H1 (cell line): ENCODE measurements at regions not wholly inside any gene's neighbourhood (a gene's known extent, or its start where the extent isn't known, plus 50 kb on each side); places are given as distances from the start of the nearest gene placed in this dataset.

ENCODE experiments used
- CTCF ChIA-PET: fragments of 300-600 bp; sonication (Branson Sonifier 250); formaldehyde crosslinking; loops from one replicate; lab custom pipeline; 2021; ENCODE audit not compliant: partially characterized antibody; lab: Charles Lee
- POLR2A ChIA-PET: fragments of 300-600 bp; sonication (Branson Sonifier 250); formaldehyde crosslinking; loops from one replicate; lab custom pipeline; 2021; ENCODE audit warnings: inconsistent platforms; ENCODE audit not compliant: partially characterized antibody; lab: Charles Lee
- DNase-seq, 2 experiments: peaks; one replicate each; pipeline versions ENCODE4 v3.0.0 to v3.0.0-alpha.2; 2010 to 2022; ENCODE audit warnings: low spot score in 2 of 2, low read depth in 1 of 2, mixed read lengths in 1 of 2
- FAIRE-seq: peaks from 2 replicates; lab custom pipeline; 2011; peaks lifted over from hg19 to GRCh38; lab: Jason Lieb, UNC
- H2AFZ ChIP-seq: 2 replicates; pipeline ENCODE4 v1.8.1; 2012; ENCODE audit warnings: low read length, inconsistent platforms
- H2AK5ac ChIP-seq: 2 replicates; pipeline ENCODE4 v1.6.1; 2013; ENCODE audit warnings: low read depth, low read length
- H2BK120ac ChIP-seq: replicated peaks from 2 replicates; pipeline ENCODE3; 2013; ENCODE audit warnings: low read depth, low read length, inconsistent platforms
- H2BK12ac ChIP-seq: 2 replicates; pipeline ENCODE4 v1.6.1; 2013; ENCODE audit warnings: low read depth, low read length
- H2BK15ac ChIP-seq: 2 replicates; pipeline ENCODE4 v1.6.1; 2013; ENCODE audit warnings: low read length
- H2BK20ac ChIP-seq: 2 replicates; pipeline ENCODE4 v1.6.1; 2013; ENCODE audit warnings: low read length
- H2BK5ac ChIP-seq: 2 replicates; pipeline ENCODE4 v1.6.1; 2013; ENCODE audit warnings: low read depth, low read length
- H3K14ac ChIP-seq: 2 replicates; pipeline ENCODE4 v1.6.1; 2013; ENCODE audit warnings: inconsistent platforms; ENCODE audit not compliant: insufficient read length
- H3K18ac ChIP-seq: 2 replicates; pipeline ENCODE4 v1.6.1; 2013; ENCODE audit warnings: low read length; ENCODE audit errors: extremely low read depth
- H3K23ac ChIP-seq: 2 replicates; pipeline ENCODE4 v1.6.1; 2013; ENCODE audit warnings: inconsistent platforms; ENCODE audit not compliant: insufficient read length
- H3K23me2 ChIP-seq: 2 replicates; pipeline ENCODE4 v1.6.1; 2013; ENCODE audit warnings: low read depth, low read length
- H3K27ac ChIP-seq: 2 replicates; pipeline ENCODE4 v1.6.1; 2011; ENCODE audit warnings: low read depth, low read length, inconsistent platforms
- H3K27me3 ChIP-seq, 4 experiments: replicated peaks in 1 of 4; 1 replicate in 1 of 4; 2 replicates in 3 of 4; pipeline versions ENCODE4 v1.6.1 to v1.8.1; 2011 to 2013; ENCODE audit warnings: low read length in 3 of 4, mild to moderate bottlenecking in 3 of 4, inconsistent platforms in 2 of 4, mixed read lengths in 2 of 4, moderate library complexity in 1 of 4; ENCODE audit not compliant: control insufficient read depth in 3 of 4, insufficient read depth in 3 of 4; ENCODE audit errors: extremely low read depth in 1 of 4
- H3K36me3 ChIP-seq, 4 experiments: 2 replicates each; pipeline versions ENCODE4 v1.6.1 to v1.8.1; 2011 to 2013; ENCODE audit warnings: mild to moderate bottlenecking in 4 of 4, low read length in 3 of 4, moderate library complexity in 2 of 4, control low read depth in 1 of 4, inconsistent platforms in 1 of 4; ENCODE audit not compliant: insufficient read depth in 4 of 4, control insufficient read depth in 2 of 4
- H3K4ac ChIP-seq: replicated peaks from 2 replicates; pipeline ENCODE3; 2013; ENCODE audit warnings: low read length, low read depth, mixed read lengths, inconsistent platforms; ENCODE audit not compliant: insufficient read length
- H3K4me1 ChIP-seq, 4 experiments: replicated peaks in 1 of 4; 1 replicate in 1 of 4; 2 replicates in 3 of 4; pipeline versions ENCODE4 v1.6.1 to v1.8.1; 2011 to 2013; ENCODE audit warnings: low read length in 3 of 4, inconsistent platforms in 2 of 4, mixed read lengths in 1 of 4; ENCODE audit not compliant: insufficient read depth in 4 of 4, control insufficient read depth in 3 of 4
- H3K4me2 ChIP-seq, 2 experiments: 2 replicates each; pipeline versions ENCODE4 v1.6.1 to v1.8.1; 2011 to 2013; ENCODE audit warnings: low read depth in 2 of 2, low read length in 2 of 2, control low read depth in 1 of 2, inconsistent platforms in 1 of 2, mild to moderate bottlenecking in 1 of 2; ENCODE audit not compliant: insufficient read depth in 1 of 2
- H3K4me3 ChIP-seq, 4 experiments: fragments of 200-600, 300-600 bp in 1 of 4; sonication (generic), shearing (Covaris generic), sonication (Bioruptor Twin) in 1 of 4; 2 replicates each; pipeline versions ENCODE4 v1.5.1 to v1.8.1; 2011 to 2016; ENCODE audit warnings: low read length in 4 of 4, low read depth in 3 of 4, control low read depth in 2 of 4, inconsistent platforms in 2 of 4, mild to moderate bottlenecking in 2 of 4, mixed read lengths in 1 of 4, moderate library complexity in 1 of 4; ENCODE audit not compliant: insufficient read depth in 2 of 4; ENCODE audit errors: extremely low read depth in 1 of 4
- H3K56ac ChIP-seq: replicated peaks from 2 replicates; pipeline ENCODE3; 2013; ENCODE audit warnings: low read depth, mild to moderate bottlenecking, mixed read lengths, low read length, inconsistent platforms; ENCODE audit not compliant: insufficient read length
- H3K79me1 ChIP-seq: 2 replicates; pipeline ENCODE4 v1.6.1; 2013; ENCODE audit warnings: low read depth, low read length, control low read depth
- H3K79me2 ChIP-seq, 2 experiments: 2 replicates each; pipeline versions ENCODE4 v1.6.1 to v1.8.1; 2012 to 2013; ENCODE audit warnings: low read length in 2 of 2, mild to moderate bottlenecking in 2 of 2, inconsistent platforms in 1 of 2; ENCODE audit not compliant: insufficient read depth in 2 of 2, control insufficient read depth in 1 of 2
- H3K9ac ChIP-seq, 4 experiments: replicated peaks in 1 of 4; 1 replicate in 1 of 4; 2 replicates in 3 of 4; pipeline versions ENCODE4 v1.6.1 to v1.8.1; 2011 to 2013; ENCODE audit warnings: low read depth in 3 of 4, low read length in 3 of 4, control low read depth in 2 of 4, mild to moderate bottlenecking in 2 of 4, moderate library complexity in 2 of 4, inconsistent platforms in 1 of 4; ENCODE audit errors: extremely low read depth in 1 of 4
- H3K9me3 ChIP-seq, 2 experiments: 2 replicates each; pipeline versions ENCODE4 v1.6.1 to v1.8.1; 2012 to 2013; ENCODE audit warnings: mild to moderate bottlenecking in 2 of 2, moderate library complexity in 2 of 2, control low read depth in 1 of 2, inconsistent platforms in 1 of 2, low read depth in 1 of 2, low read length in 1 of 2, mixed read lengths in 1 of 2; ENCODE audit not compliant: insufficient read depth in 2 of 2
- H4K20me1 ChIP-seq, 2 experiments: replicated peaks in 1 of 2; 2 replicates each; pipeline versions ENCODE3 to v1.8.1; 2011 to 2013; ENCODE audit warnings: inconsistent platforms in 2 of 2, low read length in 2 of 2, mild to moderate bottlenecking in 1 of 2; ENCODE audit not compliant: insufficient read depth in 2 of 2, control insufficient read depth in 1 of 2
- H4K5ac ChIP-seq: 2 replicates; pipeline ENCODE4 v1.6.1; 2013; ENCODE audit warnings: low read length, low read depth, mixed read lengths, inconsistent platforms; ENCODE audit not compliant: insufficient read length
- H4K8ac ChIP-seq: 2 replicates; pipeline ENCODE4 v1.8.0; 2013; ENCODE audit warnings: mild to moderate bottlenecking, moderate library complexity, low read length, inconsistent platforms; ENCODE audit not compliant: insufficient read depth; ENCODE audit errors: extremely low read depth
- H4K91ac ChIP-seq: replicated peaks from 2 replicates; pipeline ENCODE3; 2013; ENCODE audit warnings: low read length, mixed read lengths, inconsistent platforms; ENCODE audit not compliant: insufficient read length
- BCL11A ChIP-seq, 2 experiments: IDR thresholded peaks; one replicate each; pipeline ENCODE4 v1.6.1; 2011; ENCODE audit warnings: low read depth in 2 of 2, low read length in 2 of 2, mild to moderate bottlenecking in 2 of 2
- BRCA1 ChIP-seq: IDR thresholded peaks from 2 replicates; pipeline ENCODE4 v1.6.1; 2012; ENCODE audit warnings: low read depth, low read length, improper control_type of control experiment
- CREB1 ChIP-seq: IDR thresholded peaks from 2 replicates; pipeline ENCODE4 v1.6.1; 2012; ENCODE audit warnings: inconsistent platforms
- CTBP2 ChIP-seq: IDR thresholded peaks from 2 replicates; pipeline ENCODE4 v1.7.0; 2011; ENCODE audit warnings: borderline replicate concordance, mild to moderate bottlenecking, moderate library complexity, mixed read lengths, low read length; ENCODE audit not compliant: insufficient read depth, insufficient read length
- EP300 ChIP-seq, 2 experiments: IDR thresholded peaks; 1 replicate in 1 of 2; 2 replicates in 1 of 2; pipeline ENCODE4 v1.6.1; 2011 to 2012; ENCODE audit warnings: low read depth in 2 of 2, low read length in 2 of 2, mild to moderate bottlenecking in 2 of 2, borderline replicate concordance in 1 of 2, inconsistent platforms in 1 of 2, moderate library complexity in 1 of 2
- HDAC2 ChIP-seq, 2 experiments: fragments of 300-600 bp in 1 of 2; sonication (generic) in 1 of 2; IDR thresholded peaks; 2 replicates each; pipeline ENCODE4 v1.6.1; 2011 to 2012; ENCODE audit warnings: low read depth in 2 of 2, low read length in 2 of 2, mild to moderate bottlenecking in 2 of 2, moderate library complexity in 2 of 2, borderline replicate concordance in 1 of 2, inconsistent platforms in 1 of 2
- RAD21 ChIP-seq, 2 experiments: IDR thresholded peaks in 1 of 2; conservative IDR thresholded peaks in 1 of 2; 2 replicates each; pipeline ENCODE4 v1.6.1; 2011; ENCODE audit warnings: low read depth in 2 of 2, low read length in 2 of 2, improper control_type of control experiment in 1 of 2, inconsistent platforms in 1 of 2, mild to moderate bottlenecking in 1 of 2, moderate library complexity in 1 of 2
- RBBP5 ChIP-seq: IDR thresholded peaks from 2 replicates; pipeline ENCODE4 v1.7.1; 2012; ENCODE audit warnings: low read depth, mild to moderate bottlenecking, inconsistent platforms, low read length, moderate library complexity, borderline replicate concordance
- SRF ChIP-seq: IDR thresholded peaks from 2 replicates; pipeline ENCODE4 v1.6.1; 2011; ENCODE audit warnings: mild to moderate bottlenecking, low read depth, low read length, moderate library complexity
- TEAD4 ChIP-seq: IDR thresholded peaks from 2 replicates; pipeline ENCODE4 v1.6.1; 2012; ENCODE audit warnings: low read depth, low read length, inconsistent platforms, mixed read lengths
- YY1 ChIP-seq: IDR thresholded peaks from 2 replicates; pipeline ENCODE4 v1.6.1; 2011; ENCODE audit warnings: low read depth, mild to moderate bottlenecking, low read length
- WGBS, 2 experiments: shearing (Covaris generic) in 1 of 2; methylation state at CpG; one replicate each; pipeline versions ENCODE4 v1.1.6 to v1.1.7; 2013 to 2015; ENCODE audit warnings: low lambda C conversion rate in 2 of 2, mixed read lengths in 2 of 2, inconsistent platforms in 1 of 2, low coverage in 1 of 2, missing lambda C conversion rate in 1 of 2; ENCODE audit not compliant: insufficient replicate concordance in 2 of 2, insufficient coverage in 1 of 2, insufficient read length in 1 of 2; ENCODE audit errors: extremely low coverage in 1 of 2, missing lambda C conversion rate in 1 of 2; 5-methylcytosine and 5-hydroxymethylcytosine counted together
- TF ChIP-seq, protein P1 (sequence below): IDR thresholded peaks from 2 replicates; pipeline ENCODE4 v1.6.1; 2012; ENCODE audit warnings: inconsistent platforms

DNA sequence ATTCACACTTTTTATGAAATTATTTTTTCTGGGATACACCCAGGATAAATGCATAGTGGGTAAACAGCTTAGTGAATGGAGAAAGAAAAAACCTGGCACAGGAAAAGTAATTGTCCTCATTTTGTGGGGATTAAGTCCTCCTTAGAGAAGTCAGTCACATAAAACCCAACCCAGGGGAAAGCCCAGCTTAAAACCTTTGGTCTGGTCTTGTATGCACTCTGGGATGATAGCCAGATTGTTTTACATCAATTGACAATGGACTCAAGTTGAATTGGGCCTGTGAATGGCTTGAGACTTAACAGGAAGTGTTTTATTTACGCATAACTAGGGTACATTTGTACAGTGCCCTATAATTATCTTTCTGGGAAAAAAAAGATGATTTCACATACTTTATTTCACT lies 561.3 kb upstream of the GRIA3 start:
- H3K23me2 ChIP-seq, result no peaks in the 10 kb centered on the region
- no peak overlapping the region for H2BK20ac ChIP-seq
- no peaks in the 10 kb centered on the region for H3K79me1 ChIP-seq
- ChIA-PET POLR2A (no interaction called here), CTCF (no interaction called here)
- H3K27ac ChIP-seq, result no peak overlapping the region
- no peak overlapping the region for H3K4me3 ChIP-seq
- H2AFZ ChIP-seq, result no peak overlapping the region
- no peak overlapping the region for H2BK12ac ChIP-seq
- no peak overlapping the region for H3K56ac ChIP-seq
- H3K14ac ChIP-seq, result no peak overlapping the region
- no peak overlapping the region for H3K4ac ChIP-seq
- H4K91ac ChIP-seq, result no peak overlapping the region
- no peak overlapping the region for H2AK5ac ChIP-seq
- no peak overlapping the region for H3K23ac ChIP-seq
- no peaks in the 10 kb centered on the region for H3K79me2 ChIP-seq
- H2BK5ac ChIP-seq, result no peak overlapping the region
- FAIRE-seq, result no peak
- H3K36me3 ChIP-seq, result no peaks in the 10 kb centered on the region
- no peak for DNase-seq
- H3K9me3 ChIP-seq, result no peaks in the 10 kb centered on the region
- H3K4me2 ChIP-seq, result no peak overlapping the region
- no peaks in the 10 kb centered on the region for H3K27me3 ChIP-seq
- WGBS, 2 experiments, result 100% methylated on average over 1 of the region's 1 CpG; no CpG with 5 or more reads in 1 of the 2 experiments
- no peak overlapping the region for H3K18ac ChIP-seq
- H3K4me1 ChIP-seq, result no peaks in the 10 kb centered on the region; a peak in 1 of 7 replicates
- no peak overlapping the region for H3K9ac ChIP-seq
- H4K5ac ChIP-seq, result no peak overlapping the region
- no peak overlapping the region for H2BK15ac ChIP-seq
- no peaks in the 10 kb centered on the region for H4K20me1 ChIP-seq
- no peak overlapping the region for H2BK120ac ChIP-seq
- no peak overlapping the region for H4K8ac ChIP-seq
- TF ChIP-seq HDAC2 (IDR thresholded peaks at IDR 0.05; ENCODE audit: borderline replicate concordance in 1 of 2, low read depth in 2 of 2, low read length in 2 of 2) (no peak), RAD21 (IDR thresholded peaks at IDR 0.05 in 1 of 2, conservative IDR thresholded peaks at IDR 0.05 in 1 of 2; ENCODE audit: low read depth in 2 of 2, low read length in 2 of 2) (no peak), RBBP5 (no peak), SRF (no peak), CTBP2 (no peak), EP300 (IDR thresholded peaks at IDR 0.05; ENCODE audit: borderline replicate concordance in 1 of 2, low read depth in 2 of 2, low read length in 2 of 2) (no peak), TEAD4 (no peak), YY1 (no peak), CREB1 (no peak), BRCA1 (no peak), BCL11A (IDR thresholded peaks at IDR 0.05; ENCODE audit: low read depth in 2 of 2, low read length in 2 of 2) (no peak)
- TF ChIP-seq, protein P1, sequence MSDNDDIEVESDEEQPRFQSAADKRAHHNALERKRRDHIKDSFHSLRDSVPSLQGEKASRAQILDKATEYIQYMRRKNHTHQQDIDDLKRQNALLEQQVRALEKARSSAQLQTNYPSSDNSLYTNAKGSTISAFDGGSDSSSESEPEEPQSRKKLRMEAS, result no peak
